ENCODE measurements at regions not wholly inside any gene's neighbourhood (a gene's known extent, or its start where the extent isn't known, plus 50 kb on each side); places are given as distances from the start of the nearest gene placed in this dataset.

DNA sequence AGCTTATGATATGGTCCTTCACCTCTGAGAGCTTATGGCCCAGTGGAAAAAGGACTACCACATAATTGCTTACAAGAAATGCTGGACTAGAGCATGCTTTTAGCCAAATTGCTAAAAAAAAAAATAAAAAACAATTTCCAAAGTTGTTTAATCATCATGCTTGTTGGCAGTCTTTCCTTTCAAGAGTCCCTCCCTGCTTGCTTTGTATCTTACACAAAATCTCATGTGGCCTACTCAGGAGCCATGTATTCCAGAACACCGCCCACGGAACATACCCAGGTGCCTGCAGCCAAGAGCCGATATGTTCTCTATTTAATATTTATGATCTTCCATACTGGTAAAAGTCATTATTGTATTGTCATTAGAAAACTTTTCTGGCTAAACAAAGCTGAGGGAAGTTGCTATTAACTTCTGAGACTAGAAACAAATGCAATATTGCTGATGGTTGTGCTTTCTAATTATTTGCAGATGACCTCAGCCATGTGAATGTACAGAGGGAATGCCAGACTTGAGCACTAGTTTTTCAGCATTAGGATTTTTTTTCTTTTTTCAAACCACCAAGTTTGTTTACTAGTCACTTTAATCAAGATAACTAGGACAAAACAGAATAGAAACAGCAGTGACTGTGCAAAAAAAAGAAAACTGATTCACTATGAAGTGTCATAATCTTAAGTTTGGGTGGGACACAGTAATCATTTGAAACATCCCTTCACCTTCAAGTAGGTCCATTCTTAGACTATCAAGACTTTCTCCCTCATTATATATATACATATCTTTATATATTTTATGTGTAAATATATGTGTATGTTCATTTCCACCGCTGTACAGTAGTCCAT lies 129.3 kb upstream of the GORAB start:
- DNase-seq = no peak
- no peak for TF ChIP-seq POLR2A (IDR thresholded peaks at IDR 0.05)
- 63 to 69% (median 67%) methylated on average over 4 of the region's 4 CpGs for WGBS, 3 donors
- Histone ChIP-seq H3K36me3 (no peaks in the 10 kb centered on the region), H3K27me3 (no peaks in the 10 kb centered on the region), H3K4me3 (no peak overlapping the region), H3K27ac (peak overlapping the region in 1 of 2 donors; percentile 26), H3K9me3 (no peaks in the 10 kb centered on the region), H3K4me1 (ENCODE audit: insufficient read depth) (no peaks in the 10 kb centered on the region)
- intact Hi-C loops (cut with DNase I) = no loop called here

DNA sequence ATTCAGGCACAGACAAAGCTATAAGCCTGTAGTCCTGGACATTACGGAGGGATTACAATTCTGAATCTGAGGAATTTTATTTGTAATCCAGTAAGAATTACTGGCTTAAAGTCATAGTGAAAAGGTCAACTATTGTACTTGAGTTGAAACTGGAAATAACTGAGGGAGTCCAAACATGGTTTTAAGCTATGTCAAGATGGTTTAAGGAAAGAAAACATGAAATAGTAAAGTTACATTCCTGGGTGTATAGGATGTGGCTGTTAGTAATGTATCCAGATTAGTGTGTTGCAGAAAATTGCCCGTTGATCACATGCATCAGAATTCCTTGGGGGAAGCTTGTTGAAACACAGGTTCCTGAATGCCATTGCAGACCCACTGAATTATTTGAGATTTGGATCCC lies 124.8 kb upstream of the GORAB start:
- WGBS, 3 donors = 74 to 79% (median 74%) methylated on average over 2 of the region's 2 CpGs
- no peak for DNase-seq
- H3K27me3 ChIP-seq = no peaks in the 10 kb centered on the region
- H3K4me3 ChIP-seq = no peak overlapping the region
- H3K27ac ChIP-seq = no peak overlapping the region
- no peaks in the 10 kb centered on the region for H3K4me1 ChIP-seq (ENCODE audit: insufficient read depth)
- intact Hi-C loops (cut with DNase I) = no loop called here
- H3K36me3 ChIP-seq = no peaks in the 10 kb centered on the region
- no peaks in the 10 kb centered on the region for H3K9me3 ChIP-seq
- TF ChIP-seq, protein P1, sequence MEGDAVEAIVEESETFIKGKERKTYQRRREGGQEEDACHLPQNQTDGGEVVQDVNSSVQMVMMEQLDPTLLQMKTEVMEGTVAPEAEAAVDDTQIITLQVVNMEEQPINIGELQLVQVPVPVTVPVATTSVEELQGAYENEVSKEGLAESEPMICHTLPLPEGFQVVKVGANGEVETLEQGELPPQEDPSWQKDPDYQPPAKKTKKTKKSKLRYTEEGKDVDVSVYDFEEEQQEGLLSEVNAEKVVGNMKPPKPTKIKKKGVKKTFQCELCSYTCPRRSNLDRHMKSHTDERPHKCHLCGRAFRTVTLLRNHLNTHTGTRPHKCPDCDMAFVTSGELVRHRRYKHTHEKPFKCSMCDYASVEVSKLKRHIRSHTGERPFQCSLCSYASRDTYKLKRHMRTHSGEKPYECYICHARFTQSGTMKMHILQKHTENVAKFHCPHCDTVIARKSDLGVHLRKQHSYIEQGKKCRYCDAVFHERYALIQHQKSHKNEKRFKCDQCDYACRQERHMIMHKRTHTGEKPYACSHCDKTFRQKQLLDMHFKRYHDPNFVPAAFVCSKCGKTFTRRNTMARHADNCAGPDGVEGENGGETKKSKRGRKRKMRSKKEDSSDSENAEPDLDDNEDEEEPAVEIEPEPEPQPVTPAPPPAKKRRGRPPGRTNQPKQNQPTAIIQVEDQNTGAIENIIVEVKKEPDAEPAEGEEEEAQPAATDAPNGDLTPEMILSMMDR (IDR thresholded peaks at IDR 0.05) = no peak
- no peak for TF ChIP-seq EP300 (IDR thresholded peaks at IDR 0.05)
- TF ChIP-seq POLR2A (IDR thresholded peaks at IDR 0.05) = no peak

DNA sequence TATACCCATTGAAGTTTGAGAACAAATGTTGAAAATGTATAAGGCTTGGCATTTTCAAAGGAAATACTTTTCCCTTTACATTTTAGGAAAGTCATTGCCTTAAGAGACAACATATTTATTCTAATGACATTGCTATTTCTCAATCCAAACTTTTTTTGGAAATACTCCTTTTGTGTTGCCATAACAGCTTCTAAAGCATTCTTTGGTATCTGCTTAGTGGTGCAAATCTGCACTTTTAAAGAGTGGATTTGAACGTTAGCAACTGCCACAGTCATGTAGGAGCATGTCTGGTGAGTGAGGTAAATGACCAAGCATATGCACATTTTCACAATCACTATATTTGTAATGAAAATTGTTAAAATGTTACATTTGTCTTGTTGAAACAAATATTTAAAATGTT lies 124.4 kb upstream of the GORAB start:
- Histone ChIP-seq H3K27ac (no peak overlapping the region), H3K9me3 (no peaks in the 10 kb centered on the region), H3K27me3 (no peaks in the 10 kb centered on the region), H3K4me1 (ENCODE audit: insufficient read depth) (no peaks in the 10 kb centered on the region), H3K4me3 (no peak overlapping the region), H3K36me3 (no peaks in the 10 kb centered on the region)
- 68 to 86% (median 70%) methylated on average over 1 of the region's 1 CpG for WGBS, 3 donors
- intact Hi-C loops (cut with DNase I) = no loop called here
- no peak for DNase-seq
- TF ChIP-seq, protein P1 (IDR thresholded peaks at IDR 0.05) = no peak
- TF ChIP-seq POLR2A (IDR thresholded peaks at IDR 0.05) (no peak), EP300 (IDR thresholded peaks at IDR 0.05) (no peak)

DNA sequence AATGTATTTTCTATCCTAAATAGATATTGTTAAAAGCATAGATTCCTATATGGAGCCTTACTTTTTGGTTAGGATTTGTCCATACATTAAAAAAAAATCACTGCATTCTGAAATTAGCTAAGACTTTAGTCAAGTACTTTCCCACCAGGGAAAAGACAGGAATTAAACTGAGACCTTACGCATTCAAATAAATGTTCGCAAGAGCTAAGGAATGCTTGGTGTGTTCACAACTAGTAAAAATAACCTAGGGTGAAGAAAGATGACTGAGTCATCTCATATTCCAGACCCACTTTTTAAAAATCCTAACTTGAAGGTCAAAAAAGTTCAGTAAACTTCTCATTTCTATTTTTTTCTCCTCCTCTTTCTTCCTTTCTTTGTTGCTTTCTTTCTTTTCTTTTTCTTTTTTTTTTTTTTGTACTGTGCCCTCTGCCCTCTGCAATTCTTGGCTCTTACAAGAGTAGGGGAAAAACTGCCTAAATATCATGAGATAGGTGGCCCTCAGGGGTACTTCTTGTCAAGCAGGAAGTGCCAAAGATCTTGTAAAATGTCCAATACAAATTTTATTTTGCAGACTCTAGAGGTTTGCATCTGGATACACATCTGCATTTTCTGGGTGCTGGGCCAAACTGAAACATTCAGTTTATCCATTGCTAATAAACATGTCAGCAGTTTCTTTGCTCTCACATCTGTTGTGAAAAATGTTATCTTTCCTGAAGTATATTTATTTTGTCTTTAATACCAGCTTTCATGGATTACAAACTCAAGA lies 121.4 kb upstream of the GORAB start:
- Histone ChIP-seq H3K27me3 (no peaks in the 10 kb centered on the region), H3K9me3 (no peaks in the 10 kb centered on the region), H3K27ac (no peak overlapping the region), H3K4me1 (ENCODE audit: insufficient read depth) (no peaks in the 10 kb centered on the region), H3K36me3 (no peaks in the 10 kb centered on the region), H3K4me3 (no peak overlapping the region)
- TF ChIP-seq, protein P1 (IDR thresholded peaks at IDR 0.05) = no peak
- no peak for TF ChIP-seq EP300 (IDR thresholded peaks at IDR 0.05)
- no peak for TF ChIP-seq POLR2A (IDR thresholded peaks at IDR 0.05)
- intact Hi-C loops (cut with DNase I) = no loop called here
- DNase-seq = no peak
- WGBS, 3 donors = 41 to 54% (median 47%) methylated on average over 2 of the region's 2 CpGs
